Transverse colon (tissue), 4 donors: ENCODE measurements at regions not wholly inside any gene's neighbourhood (a gene's known extent, or its start where the extent isn't known, plus 50 kb on each side); places are given as distances from the start of the nearest gene placed in this dataset.
"Not testable (repeated sequence)": the region's sequence is repeated elsewhere in the genome, so short reads cannot be mapped to it uniquely, and the experiment has no call there.

Experiments used
- DNase-seq: peaks from one replicate; pipeline ENCODE4 v3.0.0-alpha.2; 2019
- H3K27ac ChIP-seq, 4 donors: fragments of 200-600 bp; sonication (generic); 2 replicates each; pipeline ENCODE4 v1.5.1; 2016 to 2018; ENCODE audit warnings: inconsistent platforms in 4 of 4
- H3K27me3 ChIP-seq: fragments of 200-600 bp; sonication (generic); 2 replicates; pipeline ENCODE4 v1.5.1; 2017; ENCODE audit warnings: inconsistent platforms
- H3K36me3 ChIP-seq, 4 donors: fragments of 200-600 bp; sonication (generic); 2 replicates each; pipeline ENCODE4 v1.5.1; 2017 to 2019; ENCODE audit warnings: inconsistent platforms in 4 of 4
- H3K4me1 ChIP-seq, 4 donors: fragments of 200-600 bp; sonication (generic); 2 replicates each; pipeline ENCODE4 v1.5.1; 2017 to 2020; ENCODE audit warnings: inconsistent platforms in 4 of 4
- H3K4me3 ChIP-seq, 4 donors: fragments of 200-600 bp; sonication (generic); 1 replicate in 1 of 4; 2 replicates in 3 of 4; pipeline versions ENCODE4 v1.5.1 to v1.6.1; 2017 to 2019; ENCODE audit warnings: inconsistent platforms in 4 of 4
- H3K9me3 ChIP-seq, 2 donors: fragments of 200-600 bp; sonication (generic); 2 replicates each; pipeline ENCODE4 v1.5.1; 2017 to 2019; ENCODE audit warnings: inconsistent platforms in 2 of 2
- EP300 ChIP-seq: sonication (generic); formaldehyde crosslinking; IDR thresholded peaks from one replicate; pipeline ENCODE4 v1.6.1; 2017; ENCODE audit warnings: antibody characterized with exemption, low read depth
- POLR2A ChIP-seq: fragments of 450-650 bp; IDR thresholded peaks from one replicate; pipeline ENCODE4 v1.6.1; 2016; ENCODE audit warnings: antibody characterized with exemption, mild to moderate bottlenecking, moderate library complexity
- POLR2AphosphoS5 ChIP-seq, 3 donors: sonication (generic); formaldehyde crosslinking; IDR thresholded peaks; one replicate each; pipeline ENCODE4 v1.6.1; 2016; ENCODE audit warnings: antibody characterized with exemption in 3 of 3
- WGBS, 2 donors: methylation state at CpG; one replicate each; pipeline ENCODE4 v1.1.5; 2018; ENCODE audit warnings: low coverage in 1 of 2; 5-methylcytosine and 5-hydroxymethylcytosine counted together
- in situ Hi-C, 4 donors: fragments of 200-750 bp; cut with MboI; loops; one replicate each; pipeline versions ENCODE4 v1.15.0 to v1.15.1; 2017; ENCODE audit warnings: low sequenced_read_pairs in 3 of 4, low pct_ligation_motif_present in 1 of 4, low pct_unique_long_range_greater_than_20kb in 1 of 4
- intact Hi-C: fragments of 100-400 bp; cut with DNase I; formaldehyde crosslinking; loops from one replicate; pipeline ENCODE4 v1.15.1; 2023; ENCODE audit warnings: low total_unique reads
- TF ChIP-seq, protein P1 (sequence below), 5 experiments: fragments of 200-600 bp in 3 of 5; fragments of 450-650 bp in 2 of 5; sonication (generic) in 3 of 5; IDR thresholded peaks; 1 replicate in 2 of 5; 2 replicates in 3 of 5; pipeline ENCODE4 v1.5.1; 2016 to 2017; ENCODE audit warnings: antibody characterized with exemption in 5 of 5, inconsistent platforms in 3 of 5, mild to moderate bottlenecking in 2 of 5, moderate library complexity in 1 of 5

DNA sequence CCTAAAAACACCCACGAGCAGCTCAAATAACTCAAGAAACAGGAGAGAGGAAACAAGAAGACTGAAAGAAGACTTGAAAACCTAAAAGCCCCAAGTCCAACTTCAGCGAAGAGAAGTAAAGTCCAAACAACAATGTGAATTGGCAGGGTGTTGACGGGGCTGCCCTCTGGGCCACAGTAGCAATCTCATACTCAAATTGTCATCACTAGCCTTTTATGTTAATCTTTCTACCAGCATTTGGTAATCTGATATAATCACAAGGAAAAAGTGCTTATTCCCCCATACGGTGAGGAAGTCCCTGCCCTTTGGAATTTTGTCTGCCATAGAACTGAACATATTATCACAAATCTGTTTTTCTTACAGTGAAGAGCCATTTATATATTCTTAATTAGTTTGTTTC is 51.5 kb upstream of the IFNE start:
- Histone ChIP-seq H3K4me1 (no peaks in the 10 kb centered on the region), H3K36me3 (no peaks in the 10 kb centered on the region), H3K27ac (no peak overlapping the region), H3K27me3 (no peaks in the 10 kb centered on the region), H3K9me3 (no peaks in the 10 kb centered on the region), H3K4me3 (no peak overlapping the region)
- intact Hi-C loops: no loop called here
- in situ Hi-C loops: no loop called here
- TF ChIP-seq EP300: no peak
- no peak for TF ChIP-seq POLR2AphosphoS5 (IDR thresholded peaks at IDR 0.05)
- no peak for TF ChIP-seq POLR2A
- TF ChIP-seq, protein P1, sequence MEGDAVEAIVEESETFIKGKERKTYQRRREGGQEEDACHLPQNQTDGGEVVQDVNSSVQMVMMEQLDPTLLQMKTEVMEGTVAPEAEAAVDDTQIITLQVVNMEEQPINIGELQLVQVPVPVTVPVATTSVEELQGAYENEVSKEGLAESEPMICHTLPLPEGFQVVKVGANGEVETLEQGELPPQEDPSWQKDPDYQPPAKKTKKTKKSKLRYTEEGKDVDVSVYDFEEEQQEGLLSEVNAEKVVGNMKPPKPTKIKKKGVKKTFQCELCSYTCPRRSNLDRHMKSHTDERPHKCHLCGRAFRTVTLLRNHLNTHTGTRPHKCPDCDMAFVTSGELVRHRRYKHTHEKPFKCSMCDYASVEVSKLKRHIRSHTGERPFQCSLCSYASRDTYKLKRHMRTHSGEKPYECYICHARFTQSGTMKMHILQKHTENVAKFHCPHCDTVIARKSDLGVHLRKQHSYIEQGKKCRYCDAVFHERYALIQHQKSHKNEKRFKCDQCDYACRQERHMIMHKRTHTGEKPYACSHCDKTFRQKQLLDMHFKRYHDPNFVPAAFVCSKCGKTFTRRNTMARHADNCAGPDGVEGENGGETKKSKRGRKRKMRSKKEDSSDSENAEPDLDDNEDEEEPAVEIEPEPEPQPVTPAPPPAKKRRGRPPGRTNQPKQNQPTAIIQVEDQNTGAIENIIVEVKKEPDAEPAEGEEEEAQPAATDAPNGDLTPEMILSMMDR (IDR thresholded peaks at IDR 0.05): no peak
- DNase-seq: no peak
- WGBS, 2 donors: 54 to 78% methylated on average over 4 of the region's 4 CpGs

DNA sequence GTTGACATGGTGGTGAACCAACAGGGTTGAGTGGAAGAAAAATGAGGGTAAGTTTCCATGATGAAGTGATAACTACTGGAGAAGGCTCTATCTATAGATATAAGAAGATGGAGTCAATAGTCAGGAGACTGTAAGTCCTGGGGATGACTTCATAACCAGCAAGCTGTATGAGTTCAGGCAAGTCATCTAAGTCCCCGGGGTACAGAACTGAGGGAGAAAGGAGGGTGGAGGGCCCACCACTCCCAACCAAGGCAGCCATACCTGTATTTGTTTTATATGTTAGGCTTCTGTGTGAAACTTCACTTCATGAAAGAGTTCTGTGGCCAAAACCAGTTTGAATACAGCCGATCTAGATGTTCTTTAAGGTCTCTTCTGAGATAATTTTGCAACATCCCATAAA is 53.3 kb upstream of the IFNE start:
- no peaks in the 10 kb centered on the region for H3K27me3 ChIP-seq
- WGBS, 2 donors: 94% methylated on average over 2 of the region's 2 CpGs; no CpG with 5 or more reads in 1 of the 2 donors
- H3K4me3 ChIP-seq: no peak overlapping the region
- no peak for TF ChIP-seq EP300
- no peak for TF ChIP-seq POLR2A
- TF ChIP-seq, protein P1 (IDR thresholded peaks at IDR 0.05): no peak
- no peak for TF ChIP-seq POLR2AphosphoS5 (IDR thresholded peaks at IDR 0.05)
- no peaks in the 10 kb centered on the region for H3K4me1 ChIP-seq
- in situ Hi-C loops: no loop called here
- intact Hi-C loops: no loop called here
- no peak for DNase-seq
- no peak overlapping the region for H3K27ac ChIP-seq
- no peaks in the 10 kb centered on the region for H3K36me3 ChIP-seq
- H3K9me3 ChIP-seq: no peaks in the 10 kb centered on the region

DNA sequence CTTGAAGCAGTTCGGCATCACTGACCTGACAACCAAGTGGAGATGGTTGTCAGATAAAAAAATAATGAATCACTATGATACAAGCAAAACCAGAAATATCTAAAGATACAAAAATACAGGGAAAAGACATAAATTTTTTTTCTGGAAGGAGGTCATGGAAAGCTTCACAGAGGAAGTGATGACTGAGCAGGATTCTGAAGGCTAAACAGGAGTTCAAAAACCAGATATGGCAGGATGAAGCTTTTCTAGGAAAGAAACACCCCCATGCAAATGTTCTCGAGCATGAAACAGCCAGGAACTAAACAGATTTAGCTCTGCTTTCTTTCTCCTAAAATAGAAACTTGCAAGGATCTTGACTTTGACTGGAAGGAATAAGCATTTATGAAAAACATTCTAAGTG is 60.7 kb upstream of the IFNE start:
- 43 to 63% methylated on average over 2 of the region's 2 CpGs for WGBS, 2 donors
- H3K27ac ChIP-seq: no peak overlapping the region
- intact Hi-C loops: no loop called here

DNA sequence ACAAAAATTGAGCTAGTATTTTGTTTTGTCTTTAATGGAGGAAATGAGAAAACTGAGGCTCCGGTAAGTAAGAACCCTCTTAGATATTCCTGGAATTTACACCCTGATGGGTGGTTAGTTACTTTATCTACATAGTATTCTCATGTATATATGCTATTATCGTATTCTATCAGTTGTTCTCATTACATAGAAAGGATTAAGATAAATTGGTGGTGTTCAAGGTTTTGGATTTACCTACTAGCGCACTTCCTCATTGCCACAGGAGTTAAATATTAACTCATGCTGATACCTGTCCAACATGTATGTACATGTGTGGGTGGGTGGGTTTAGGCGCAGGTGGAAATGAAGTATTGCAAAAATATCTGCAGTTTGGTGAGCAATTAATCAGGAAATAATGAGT is 61.1 kb upstream of the IFNE start:
- 48 to 57% methylated on average over 4 of the region's 4 CpGs for WGBS, 2 donors
- Histone ChIP-seq H3K4me3 (no peak overlapping the region), H3K36me3 (no peaks in the 10 kb centered on the region), H3K27me3 (peaks cover 22% of the 10 kb centered on the region), H3K4me1 (peaks cover 0 to 8% (median 0%) of the 10 kb centered on the region in 4 donors), H3K27ac (no peak overlapping the region), H3K9me3 (no peaks in the 10 kb centered on the region)
- no peak for DNase-seq
- intact Hi-C loops (no loop called here), in situ Hi-C loops (no loop called here)
- no peak for TF ChIP-seq POLR2AphosphoS5 (IDR thresholded peaks at IDR 0.05)
- TF ChIP-seq POLR2A: no peak
- TF ChIP-seq, protein P1 (IDR thresholded peaks at IDR 0.05): no peak
- TF ChIP-seq EP300: no peak

More for the DNA sequence above, 60.7 kb upstream of the IFNE start:
- Histone ChIP-seq H3K27me3 (peaks cover 18% of the 10 kb centered on the region), H3K4me1 (peaks cover 0 to 8% (median 0%) of the 10 kb centered on the region in 4 donors), H3K9me3 (no peaks in the 10 kb centered on the region), H3K36me3 (no peaks in the 10 kb centered on the region), H3K4me3 (no peak overlapping the region)
- no peak for DNase-seq
- TF ChIP-seq POLR2A: no peak
- no peak for TF ChIP-seq POLR2AphosphoS5 (IDR thresholded peaks at IDR 0.05)
- TF ChIP-seq, protein P1 (IDR thresholded peaks at IDR 0.05): no peak
- no peak for TF ChIP-seq EP300
- in situ Hi-C loops: no loop called here

DNA sequence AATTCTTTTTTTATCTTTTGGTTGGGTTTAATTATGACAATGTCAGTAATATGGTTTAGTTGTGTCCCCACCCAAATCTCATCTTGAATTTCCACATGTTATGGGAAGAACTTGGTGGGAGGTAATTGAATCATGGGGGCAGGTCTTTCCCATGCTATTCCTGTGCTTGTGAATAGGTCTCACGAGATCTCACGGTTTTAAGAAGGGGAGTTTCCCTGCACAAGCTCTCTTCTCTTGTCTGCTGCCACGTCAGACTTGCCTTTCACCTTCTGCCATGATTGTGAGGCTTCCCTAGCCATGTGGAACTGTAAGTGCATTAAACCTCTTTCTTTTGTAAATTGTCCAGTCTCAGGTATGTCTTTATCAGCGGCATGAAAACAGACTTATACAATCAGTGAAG is 61.7 kb upstream of the IFNE start:
- not testable (repeated sequence) for DNase-seq, H3K36me3 ChIP-seq
- WGBS, 2 donors: 71 to 72% methylated on average over 4 of the region's 4 CpGs

More for the DNA sequence above, 61.7 kb upstream of the IFNE start:
- intact Hi-C loops, H3K27ac ChIP-seq, H3K4me1 ChIP-seq, in situ Hi-C loops, H3K4me3 ChIP-seq, H3K9me3 ChIP-seq: not testable (repeated sequence)
- peaks cover 24% of the 10 kb centered on the region for H3K27me3 ChIP-seq
